ENCODE measurements at regions not wholly inside any gene's neighbourhood (a gene's known extent, or its start where the extent isn't known, plus 50 kb on each side); places are given as distances from the start of the nearest gene placed in this dataset.

GRCh38 chr1:119298687-119299303, 69.8 kb upstream of the HAO2 start:
- no peak for DNase-seq (ENCODE audit: low read depth in 2 of 2)

GRCh38 chr1:119302011-119302410, 66.6 kb upstream of the HAO2 start:
- DNase-seq (ENCODE audit: low read depth in 2 of 2) = no peak

- no peak for DNase-seq (ENCODE audit: low read depth in 2 of 2)
Measured at GRCh38 chr1:119308130-119308700, 60.4 kb upstream of the HAO2 start.

GRCh38 chr1:119308806-119309205, 59.8 kb upstream of the HAO2 start:
- no peak for DNase-seq (ENCODE audit: low read depth in 2 of 2)

- no peak for DNase-seq (ENCODE audit: low read depth in 2 of 2)
Measured at GRCh38 chr1:119310301-119310700, 58.3 kb upstream of the HAO2 start.

- DNase-seq (ENCODE audit: low read depth in 2 of 2) = no peak
Measured at GRCh38 chr1:119312500-119312899, 56.1 kb upstream of the HAO2 start.

- DNase-seq (ENCODE audit: low read depth in 2 of 2) = no peak
Measured at GRCh38 chr1:119314001-119314796, 54.4 kb upstream of the HAO2 start.

GRCh38 chr1:119316870-119317416, 51.6 kb upstream of the HAO2 start:
- no peak for DNase-seq (ENCODE audit: low read depth in 2 of 2)

- no peak for DNase-seq (ENCODE audit: low read depth in 2 of 2)
Measured at GRCh38 chr1:119318466-119319309, 49.9 kb upstream of the HAO2 start.

All from dermis microvascular lymphatic vessel endothelial cell (primary cell).